ENCODE measurements at regions not wholly inside any gene's neighbourhood (a gene's known extent, or its start where the extent isn't known, plus 50 kb on each side); places are given as distances from the start of the nearest gene placed in this dataset.

GRCh38 chr10:35700487-35700882 is 58.4 kb upstream of the FZD8 start (continued):
- peak; percentile 70; the same call in 1 of the 2 replicates for TF ChIP-seq YY1 (IDR thresholded peaks at IDR 0.05; ENCODE audit: low read depth, low read length)
- no peak for TF ChIP-seq RNF2 (IDR thresholded peaks at IDR 0.05; ENCODE audit: borderline replicate concordance, low read depth, low read length, missing control alignments, poor library complexity, severe bottlenecking)
- no peak for TF ChIP-seq USF2 (IDR thresholded peaks at IDR 0.05; ENCODE audit: low read length)
- TF ChIP-seq ATF3 (IDR thresholded peaks at IDR 0.05; ENCODE audit: insufficient read depth, low read depth, low read length), result no peak
- no peak for TF ChIP-seq SP2 (IDR thresholded peaks at IDR 0.05; ENCODE audit: low read length)
- TF ChIP-seq CHD7 (IDR thresholded peaks at IDR 0.05; ENCODE audit: insufficient replicate concordance, low read length), result no peak
- no peak for TF ChIP-seq BRCA1 (IDR thresholded peaks at IDR 0.05; ENCODE audit: low read depth, low read length)
- TF ChIP-seq E2F6 (IDR thresholded peaks at IDR 0.05), result 0 out of 2 replicates have a peak, but pooled peaks have one; percentile 46
- no peak for TF ChIP-seq RXRA (IDR thresholded peaks at IDR 0.05; ENCODE audit: insufficient read depth, low read depth, low read length)
